Neural cell (in vitro differentiated cells): ENCODE measurements at regions not wholly inside any gene's neighbourhood (a gene's known extent, or its start where the extent isn't known, plus 50 kb on each side); places are given as distances from the start of the nearest gene placed in this dataset.

Experiments used
- H2AFZ ChIP-seq: fragments of 200-600, 300-800 bp; sonication (generic), shearing (Covaris generic); 2 replicates; pipeline ENCODE4 v1.6.0; 2014; ENCODE audit warnings: low read depth, mild to moderate bottlenecking, antibody characterized with exemption, low read length, moderate library complexity
- H3F3A ChIP-seq: fragments of 200-600 bp; shearing (Covaris generic); 2 replicates; pipeline ENCODE4 v1.6.1; 2016; ENCODE audit warnings: mild to moderate bottlenecking, moderate library complexity, mixed read lengths, antibody characterized with exemption, low read length; ENCODE audit not compliant: insufficient read depth, poor library complexity, severe bottlenecking
- H3K27ac ChIP-seq: fragments of 200-600, 300-800 bp; sonication (generic), shearing (Covaris generic); 2 replicates; pipeline ENCODE4 v1.5.1; 2014; ENCODE audit warnings: mild to moderate bottlenecking, low read length, moderate library complexity
- H3K27me3 ChIP-seq: fragments of 300-800, 200-600 bp; sonication (generic), shearing (Covaris generic); 2 replicates; pipeline ENCODE4 v1.6.0; 2014; ENCODE audit warnings: mild to moderate bottlenecking, low read depth, low read length, moderate library complexity; ENCODE audit not compliant: insufficient read depth
- H3K36me3 ChIP-seq: fragments of 300-800, 200-600 bp; sonication (generic), shearing (Covaris generic); 2 replicates; pipeline ENCODE4 v1.5.1; 2014; ENCODE audit warnings: mild to moderate bottlenecking, antibody characterized with exemption, low read length, moderate library complexity; ENCODE audit not compliant: insufficient read depth
- H3K4me2 ChIP-seq: fragments of 300-800, 200-600 bp; sonication (generic), shearing (Covaris generic); 2 replicates; pipeline ENCODE4 v1.6.0; 2014; ENCODE audit warnings: mild to moderate bottlenecking, low read length
- H3K4me3 ChIP-seq: fragments of 300-800, 200-600 bp; sonication (generic), shearing (Covaris generic); 2 replicates; pipeline ENCODE4 v1.5.1; 2014; ENCODE audit warnings: mild to moderate bottlenecking, low read length, moderate library complexity
- H3K79me2 ChIP-seq: fragments of 200-600 bp; shearing (Covaris generic); replicated peaks from 2 replicates; pipeline ENCODE4 v1.6.0; 2014; ENCODE audit warnings: mild to moderate bottlenecking, low read length, moderate library complexity; ENCODE audit not compliant: insufficient read depth
- H3K9ac ChIP-seq: fragments of 300-800, 200-600 bp; sonication (generic), shearing (Covaris generic); 2 replicates; pipeline ENCODE4 v1.6.1; 2016; ENCODE audit warnings: mild to moderate bottlenecking, low read length, mixed read lengths
- H3K9me2 ChIP-seq: fragments of 200-600 bp; shearing (Covaris generic); 2 replicates; pipeline ENCODE4 v1.6.1; 2016; ENCODE audit warnings: mild to moderate bottlenecking, low read length, mixed read lengths; ENCODE audit not compliant: insufficient read depth
- H3K9me3 ChIP-seq: fragments of 200-600, 300-800 bp; sonication (generic), shearing (Covaris generic); 2 replicates; pipeline ENCODE4 v1.6.1; 2016; ENCODE audit warnings: mild to moderate bottlenecking, mixed run types, low read length, moderate library complexity, mixed read lengths
- H4K20me1 ChIP-seq: fragments of 200-600 bp; shearing (Covaris generic); 2 replicates; pipeline ENCODE4 v1.6.1; 2016; ENCODE audit warnings: mild to moderate bottlenecking, mixed run types; ENCODE audit not compliant: insufficient read depth
- CTCF ChIP-seq: fragments of 450-650 bp; IDR thresholded peaks from 2 replicates; pipeline ENCODE4 v1.5.1; 2014; ENCODE audit warnings: antibody characterized with exemption, mild to moderate bottlenecking, moderate library complexity; ENCODE audit not compliant: poor library complexity, severe bottlenecking
- EP300 ChIP-seq: fragments of 450-650 bp; conservative IDR thresholded peaks from 2 replicates; pipeline ENCODE4 v1.6.1; 2014; ENCODE audit warnings: antibody characterized with exemption, mild to moderate bottlenecking, moderate library complexity; ENCODE audit not compliant: poor library complexity, severe bottlenecking
- EZH2 ChIP-seq: fragments of 200-600, 300-800 bp; shearing (Covaris generic), sonication (generic); IDR thresholded peaks from 2 replicates; pipeline ENCODE4 v1.6.1; 2014; ENCODE audit warnings: antibody characterized with exemption, low read length, borderline replicate concordance, mild to moderate bottlenecking; ENCODE audit not compliant: insufficient read depth, poor library complexity, severe bottlenecking
- MXI1 ChIP-seq: fragments of 450-650 bp; conservative IDR thresholded peaks from 2 replicates; pipeline ENCODE4 v1.6.1; 2014; ENCODE audit warnings: antibody characterized with exemption, mild to moderate bottlenecking; ENCODE audit not compliant: poor library complexity, severe bottlenecking
- POLR2AphosphoS5 ChIP-seq: IDR thresholded peaks from 2 replicates; pipeline ENCODE4 v1.6.1; 2012
- RAD21 ChIP-seq: fragments of 450-650 bp; conservative IDR thresholded peaks from 2 replicates; pipeline ENCODE4 v1.6.1; 2014; ENCODE audit warnings: antibody characterized with exemption, mild to moderate bottlenecking, moderate library complexity
- REST ChIP-seq: IDR thresholded peaks from 2 replicates; pipeline ENCODE4 v1.6.1; 2012; ENCODE audit warnings: borderline replicate concordance
- SMC3 ChIP-seq: fragments of 450-650 bp; conservative IDR thresholded peaks from 2 replicates; pipeline ENCODE4 v1.6.1; 2014; ENCODE audit warnings: antibody characterized with exemption, mild to moderate bottlenecking, moderate library complexity; ENCODE audit not compliant: poor library complexity
- TAF1 ChIP-seq: IDR thresholded peaks from 2 replicates; pipeline ENCODE4 v1.6.1; 2012; ENCODE audit warnings: low read depth

GRCh38 chr14:22463763-22464173, 125.3 kb downstream of the DAD1 start:
- Histone ChIP-seq H2AFZ (no peak overlapping the region), H3K79me2 (no peaks in the 10 kb centered on the region), H3K36me3 (no peaks in the 10 kb centered on the region), H3K4me3 (no peak overlapping the region), H3K27ac (no peak overlapping the region), H3F3A (no peaks in the 10 kb centered on the region), H3K4me2 (no peak overlapping the region), H3K9me3 (no peaks in the 10 kb centered on the region), H3K9ac (no peak overlapping the region), H3K9me2 (no peaks in the 10 kb centered on the region), H4K20me1 (no peaks in the 10 kb centered on the region), H3K27me3 (no peaks in the 10 kb centered on the region)
- TF ChIP-seq TAF1 (no peak), RAD21 (no peak), POLR2AphosphoS5 (no peak), EZH2 (no peak), MXI1 (no peak), EP300 (no peak), REST (no peak), CTCF (no peak), SMC3 (no peak)

- Histone ChIP-seq H3K9ac (no peak overlapping the region), H3K27ac (no peak overlapping the region), H3K79me2 (no peaks in the 10 kb centered on the region), H4K20me1 (no peaks in the 10 kb centered on the region), H3K4me3 (no peak overlapping the region), H3F3A (no peaks in the 10 kb centered on the region), H3K9me2 (no peaks in the 10 kb centered on the region), H3K36me3 (no peaks in the 10 kb centered on the region), H3K27me3 (no peaks in the 10 kb centered on the region), H3K9me3 (no peaks in the 10 kb centered on the region), H2AFZ (no peak overlapping the region), H3K4me2 (no peak overlapping the region)
- TF ChIP-seq MXI1 (no peak), EP300 (peak; percentile 84), POLR2AphosphoS5 (peak; percentile 79), CTCF (no peak), REST (peak; percentile 39), RAD21 (no peak), SMC3 (no peak), EZH2 (no peak), TAF1 (no peak)
Observed at GRCh38 chr14:22462923-22463322, 126.1 kb downstream of the DAD1 start.
